ENCODE measurements at regions not wholly inside any gene's neighbourhood (a gene's known extent, or its start where the extent isn't known, plus 50 kb on each side); places are given as distances from the start of the nearest gene placed in this dataset.

DNA sequence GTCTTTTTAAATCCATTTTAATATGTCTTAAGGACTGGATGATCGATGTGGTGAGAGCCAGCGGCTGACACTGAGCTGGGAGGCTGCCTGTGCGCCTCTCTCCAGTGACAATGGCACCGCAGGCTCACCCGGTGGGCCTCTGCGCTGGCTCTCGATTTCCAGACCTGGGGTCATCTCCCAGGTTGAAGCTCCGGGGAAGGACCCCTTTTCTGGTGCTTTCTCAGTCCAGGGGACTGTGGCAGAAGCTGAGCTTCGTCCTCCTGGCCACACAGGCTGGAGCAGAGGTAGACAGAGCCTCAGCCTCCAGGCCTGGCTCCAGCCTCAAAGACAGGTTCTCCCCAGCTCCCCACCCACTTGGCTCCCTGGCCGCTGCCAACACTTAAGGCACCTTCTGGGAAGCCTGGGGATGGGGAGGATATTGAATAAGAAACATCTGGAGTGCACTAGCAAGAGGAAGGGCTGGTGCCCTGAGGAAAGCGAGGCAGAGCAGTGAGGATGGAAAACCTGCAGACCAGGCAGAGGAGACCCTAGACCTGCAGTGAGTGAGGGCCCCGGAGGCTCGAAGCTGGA lies 154.2 kb upstream of the SMAD3 start (continued):
- TF ChIP-seq, protein P1, sequence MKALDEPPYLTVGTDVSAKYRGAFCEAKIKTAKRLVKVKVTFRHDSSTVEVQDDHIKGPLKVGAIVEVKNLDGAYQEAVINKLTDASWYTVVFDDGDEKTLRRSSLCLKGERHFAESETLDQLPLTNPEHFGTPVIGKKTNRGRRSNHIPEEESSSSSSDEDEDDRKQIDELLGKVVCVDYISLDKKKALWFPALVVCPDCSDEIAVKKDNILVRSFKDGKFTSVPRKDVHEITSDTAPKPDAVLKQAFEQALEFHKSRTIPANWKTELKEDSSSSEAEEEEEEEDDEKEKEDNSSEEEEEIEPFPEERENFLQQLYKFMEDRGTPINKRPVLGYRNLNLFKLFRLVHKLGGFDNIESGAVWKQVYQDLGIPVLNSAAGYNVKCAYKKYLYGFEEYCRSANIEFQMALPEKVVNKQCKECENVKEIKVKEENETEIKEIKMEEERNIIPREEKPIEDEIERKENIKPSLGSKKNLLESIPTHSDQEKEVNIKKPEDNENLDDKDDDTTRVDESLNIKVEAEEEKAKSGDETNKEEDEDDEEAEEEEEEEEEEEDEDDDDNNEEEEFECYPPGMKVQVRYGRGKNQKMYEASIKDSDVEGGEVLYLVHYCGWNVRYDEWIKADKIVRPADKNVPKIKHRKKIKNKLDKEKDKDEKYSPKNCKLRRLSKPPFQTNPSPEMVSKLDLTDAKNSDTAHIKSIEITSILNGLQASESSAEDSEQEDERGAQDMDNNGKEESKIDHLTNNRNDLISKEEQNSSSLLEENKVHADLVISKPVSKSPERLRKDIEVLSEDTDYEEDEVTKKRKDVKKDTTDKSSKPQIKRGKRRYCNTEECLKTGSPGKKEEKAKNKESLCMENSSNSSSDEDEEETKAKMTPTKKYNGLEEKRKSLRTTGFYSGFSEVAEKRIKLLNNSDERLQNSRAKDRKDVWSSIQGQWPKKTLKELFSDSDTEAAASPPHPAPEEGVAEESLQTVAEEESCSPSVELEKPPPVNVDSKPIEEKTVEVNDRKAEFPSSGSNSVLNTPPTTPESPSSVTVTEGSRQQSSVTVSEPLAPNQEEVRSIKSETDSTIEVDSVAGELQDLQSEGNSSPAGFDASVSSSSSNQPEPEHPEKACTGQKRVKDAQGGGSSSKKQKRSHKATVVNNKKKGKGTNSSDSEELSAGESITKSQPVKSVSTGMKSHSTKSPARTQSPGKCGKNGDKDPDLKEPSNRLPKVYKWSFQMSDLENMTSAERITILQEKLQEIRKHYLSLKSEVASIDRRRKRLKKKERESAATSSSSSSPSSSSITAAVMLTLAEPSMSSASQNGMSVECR (CRISPR knock-in tag; IDR thresholded peaks at IDR 0.05; ENCODE audit: borderline replicate concordance): no peak
- TF ChIP-seq, protein P2, sequence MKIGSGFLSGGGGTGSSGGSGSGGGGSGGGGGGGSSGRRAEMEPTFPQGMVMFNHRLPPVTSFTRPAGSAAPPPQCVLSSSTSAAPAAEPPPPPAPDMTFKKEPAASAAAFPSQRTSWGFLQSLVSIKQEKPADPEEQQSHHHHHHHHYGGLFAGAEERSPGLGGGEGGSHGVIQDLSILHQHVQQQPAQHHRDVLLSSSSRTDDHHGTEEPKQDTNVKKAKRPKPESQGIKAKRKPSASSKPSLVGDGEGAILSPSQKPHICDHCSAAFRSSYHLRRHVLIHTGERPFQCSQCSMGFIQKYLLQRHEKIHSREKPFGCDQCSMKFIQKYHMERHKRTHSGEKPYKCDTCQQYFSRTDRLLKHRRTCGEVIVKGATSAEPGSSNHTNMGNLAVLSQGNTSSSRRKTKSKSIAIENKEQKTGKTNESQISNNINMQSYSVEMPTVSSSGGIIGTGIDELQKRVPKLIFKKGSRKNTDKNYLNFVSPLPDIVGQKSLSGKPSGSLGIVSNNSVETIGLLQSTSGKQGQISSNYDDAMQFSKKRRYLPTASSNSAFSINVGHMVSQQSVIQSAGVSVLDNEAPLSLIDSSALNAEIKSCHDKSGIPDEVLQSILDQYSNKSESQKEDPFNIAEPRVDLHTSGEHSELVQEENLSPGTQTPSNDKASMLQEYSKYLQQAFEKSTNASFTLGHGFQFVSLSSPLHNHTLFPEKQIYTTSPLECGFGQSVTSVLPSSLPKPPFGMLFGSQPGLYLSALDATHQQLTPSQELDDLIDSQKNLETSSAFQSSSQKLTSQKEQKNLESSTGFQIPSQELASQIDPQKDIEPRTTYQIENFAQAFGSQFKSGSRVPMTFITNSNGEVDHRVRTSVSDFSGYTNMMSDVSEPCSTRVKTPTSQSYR (CRISPR knock-in tag; IDR thresholded peaks at IDR 0.05): no peak
- TF ChIP-seq, protein P3, sequence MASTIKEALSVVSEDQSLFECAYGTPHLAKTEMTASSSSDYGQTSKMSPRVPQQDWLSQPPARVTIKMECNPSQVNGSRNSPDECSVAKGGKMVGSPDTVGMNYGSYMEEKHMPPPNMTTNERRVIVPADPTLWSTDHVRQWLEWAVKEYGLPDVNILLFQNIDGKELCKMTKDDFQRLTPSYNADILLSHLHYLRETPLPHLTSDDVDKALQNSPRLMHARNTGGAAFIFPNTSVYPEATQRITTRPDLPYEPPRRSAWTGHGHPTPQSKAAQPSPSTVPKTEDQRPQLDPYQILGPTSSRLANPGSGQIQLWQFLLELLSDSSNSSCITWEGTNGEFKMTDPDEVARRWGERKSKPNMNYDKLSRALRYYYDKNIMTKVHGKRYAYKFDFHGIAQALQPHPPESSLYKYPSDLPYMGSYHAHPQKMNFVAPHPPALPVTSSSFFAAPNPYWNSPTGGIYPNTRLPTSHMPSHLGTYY (CRISPR knock-in tag; IDR thresholded peaks at IDR 0.05): no peak
- TF ChIP-seq, protein P4, sequence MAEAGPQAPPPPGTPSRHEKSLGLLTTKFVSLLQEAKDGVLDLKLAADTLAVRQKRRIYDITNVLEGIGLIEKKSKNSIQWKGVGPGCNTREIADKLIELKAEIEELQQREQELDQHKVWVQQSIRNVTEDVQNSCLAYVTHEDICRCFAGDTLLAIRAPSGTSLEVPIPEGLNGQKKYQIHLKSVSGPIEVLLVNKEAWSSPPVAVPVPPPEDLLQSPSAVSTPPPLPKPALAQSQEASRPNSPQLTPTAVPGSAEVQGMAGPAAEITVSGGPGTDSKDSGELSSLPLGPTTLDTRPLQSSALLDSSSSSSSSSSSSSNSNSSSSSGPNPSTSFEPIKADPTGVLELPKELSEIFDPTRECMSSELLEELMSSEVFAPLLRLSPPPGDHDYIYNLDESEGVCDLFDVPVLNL (CRISPR knock-in tag; IDR thresholded peaks at IDR 0.05; ENCODE audit: borderline replicate concordance, low read depth): no peak
- TF ChIP-seq, protein P5, sequence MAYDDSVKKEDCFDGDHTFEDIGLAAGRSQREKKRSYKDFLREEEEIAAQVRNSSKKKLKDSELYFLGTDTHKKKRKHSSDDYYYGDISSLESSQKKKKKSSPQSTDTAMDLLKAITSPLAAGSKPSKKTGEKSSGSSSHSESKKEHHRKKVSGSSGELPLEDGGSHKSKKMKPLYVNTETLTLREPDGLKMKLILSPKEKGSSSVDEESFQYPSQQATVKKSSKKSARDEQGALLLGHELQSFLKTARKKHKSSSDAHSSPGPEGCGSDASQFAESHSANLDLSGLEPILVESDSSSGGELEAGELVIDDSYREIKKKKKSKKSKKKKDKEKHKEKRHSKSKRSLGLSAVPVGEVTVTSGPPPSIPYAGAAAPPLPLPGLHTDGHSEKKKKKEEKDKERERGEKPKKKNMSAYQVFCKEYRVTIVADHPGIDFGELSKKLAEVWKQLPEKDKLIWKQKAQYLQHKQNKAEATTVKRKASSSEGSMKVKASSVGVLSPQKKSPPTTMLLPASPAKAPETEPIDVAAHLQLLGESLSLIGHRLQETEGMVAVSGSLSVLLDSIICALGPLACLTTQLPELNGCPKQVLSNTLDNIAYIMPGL (CRISPR knock-in tag; IDR thresholded peaks at IDR 0.05): no peak
- TF ChIP-seq IRF2 (CRISPR knock-in tag; IDR thresholded peaks at IDR 0.05; ENCODE audit: borderline replicate concordance, low read depth) (no peak), KAT7 (CRISPR knock-in tag; IDR thresholded peaks at IDR 0.05; ENCODE audit: borderline replicate concordance) (no peak), JAZF1 (CRISPR knock-in tag; IDR thresholded peaks at IDR 0.05) (no peak)
- TF ChIP-seq, protein P6, sequence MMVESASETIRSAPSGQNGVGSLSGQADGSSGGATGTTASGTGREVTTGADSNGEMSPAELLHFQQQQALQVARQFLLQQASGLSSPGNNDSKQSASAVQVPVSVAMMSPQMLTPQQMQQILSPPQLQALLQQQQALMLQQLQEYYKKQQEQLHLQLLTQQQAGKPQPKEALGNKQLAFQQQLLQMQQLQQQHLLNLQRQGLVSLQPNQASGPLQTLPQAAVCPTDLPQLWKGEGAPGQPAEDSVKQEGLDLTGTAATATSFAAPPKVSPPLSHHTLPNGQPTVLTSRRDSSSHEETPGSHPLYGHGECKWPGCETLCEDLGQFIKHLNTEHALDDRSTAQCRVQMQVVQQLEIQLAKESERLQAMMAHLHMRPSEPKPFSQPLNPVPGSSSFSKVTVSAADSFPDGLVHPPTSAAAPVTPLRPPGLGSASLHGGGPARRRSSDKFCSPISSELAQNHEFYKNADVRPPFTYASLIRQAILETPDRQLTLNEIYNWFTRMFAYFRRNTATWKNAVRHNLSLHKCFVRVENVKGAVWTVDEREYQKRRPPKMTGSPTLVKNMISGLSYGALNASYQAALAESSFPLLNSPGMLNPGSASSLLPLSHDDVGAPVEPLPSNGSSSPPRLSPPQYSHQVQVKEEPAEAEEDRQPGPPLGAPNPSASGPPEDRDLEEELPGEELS (CRISPR knock-in tag; IDR thresholded peaks at IDR 0.05): no peak
- TF ChIP-seq, protein P7, sequence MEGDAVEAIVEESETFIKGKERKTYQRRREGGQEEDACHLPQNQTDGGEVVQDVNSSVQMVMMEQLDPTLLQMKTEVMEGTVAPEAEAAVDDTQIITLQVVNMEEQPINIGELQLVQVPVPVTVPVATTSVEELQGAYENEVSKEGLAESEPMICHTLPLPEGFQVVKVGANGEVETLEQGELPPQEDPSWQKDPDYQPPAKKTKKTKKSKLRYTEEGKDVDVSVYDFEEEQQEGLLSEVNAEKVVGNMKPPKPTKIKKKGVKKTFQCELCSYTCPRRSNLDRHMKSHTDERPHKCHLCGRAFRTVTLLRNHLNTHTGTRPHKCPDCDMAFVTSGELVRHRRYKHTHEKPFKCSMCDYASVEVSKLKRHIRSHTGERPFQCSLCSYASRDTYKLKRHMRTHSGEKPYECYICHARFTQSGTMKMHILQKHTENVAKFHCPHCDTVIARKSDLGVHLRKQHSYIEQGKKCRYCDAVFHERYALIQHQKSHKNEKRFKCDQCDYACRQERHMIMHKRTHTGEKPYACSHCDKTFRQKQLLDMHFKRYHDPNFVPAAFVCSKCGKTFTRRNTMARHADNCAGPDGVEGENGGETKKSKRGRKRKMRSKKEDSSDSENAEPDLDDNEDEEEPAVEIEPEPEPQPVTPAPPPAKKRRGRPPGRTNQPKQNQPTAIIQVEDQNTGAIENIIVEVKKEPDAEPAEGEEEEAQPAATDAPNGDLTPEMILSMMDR (IDR thresholded peaks at IDR 0.05): no peak
- TF ChIP-seq, protein P8, sequence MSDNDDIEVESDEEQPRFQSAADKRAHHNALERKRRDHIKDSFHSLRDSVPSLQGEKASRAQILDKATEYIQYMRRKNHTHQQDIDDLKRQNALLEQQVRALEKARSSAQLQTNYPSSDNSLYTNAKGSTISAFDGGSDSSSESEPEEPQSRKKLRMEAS (CRISPR knock-in tag; IDR thresholded peaks at IDR 0.05): no peak
- TF ChIP-seq, protein P9, sequence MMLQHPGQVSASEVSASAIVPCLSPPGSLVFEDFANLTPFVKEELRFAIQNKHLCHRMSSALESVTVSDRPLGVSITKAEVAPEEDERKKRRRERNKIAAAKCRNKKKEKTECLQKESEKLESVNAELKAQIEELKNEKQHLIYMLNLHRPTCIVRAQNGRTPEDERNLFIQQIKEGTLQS (CRISPR knock-in tag; conservative IDR thresholded peaks at IDR 0.05): no peak
- TF ChIP-seq, protein P10, sequence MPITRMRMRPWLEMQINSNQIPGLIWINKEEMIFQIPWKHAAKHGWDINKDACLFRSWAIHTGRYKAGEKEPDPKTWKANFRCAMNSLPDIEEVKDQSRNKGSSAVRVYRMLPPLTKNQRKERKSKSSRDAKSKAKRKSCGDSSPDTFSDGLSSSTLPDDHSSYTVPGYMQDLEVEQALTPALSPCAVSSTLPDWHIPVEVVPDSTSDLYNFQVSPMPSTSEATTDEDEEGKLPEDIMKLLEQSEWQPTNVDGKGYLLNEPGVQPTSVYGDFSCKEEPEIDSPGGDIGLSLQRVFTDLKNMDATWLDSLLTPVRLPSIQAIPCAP (CRISPR knock-in tag; IDR thresholded peaks at IDR 0.05): no peak
